GM18508 (cell line): ENCODE measurements at regions not wholly inside any gene's neighbourhood (a gene's known extent, or its start where the extent isn't known, plus 50 kb on each side); places are given as distances from the start of the nearest gene placed in this dataset.
A peak's percentile ranks its signal among the peaks of the same experiment; 100 is the strongest.
"Not testable (repeated sequence)": the region's sequence is repeated elsewhere in the genome, so short reads cannot be mapped to it uniquely, and the experiment has no call there.

Experiments
- ATAC-seq: cut with Tn5 transposase; IDR thresholded peaks from one replicate; pipeline ENCODE4 v1.9.1; 2021; ENCODE audit warnings: moderate number of reproducible peaks; ENCODE audit not compliant: insufficient read depth, unreplicated experiment

DNA sequence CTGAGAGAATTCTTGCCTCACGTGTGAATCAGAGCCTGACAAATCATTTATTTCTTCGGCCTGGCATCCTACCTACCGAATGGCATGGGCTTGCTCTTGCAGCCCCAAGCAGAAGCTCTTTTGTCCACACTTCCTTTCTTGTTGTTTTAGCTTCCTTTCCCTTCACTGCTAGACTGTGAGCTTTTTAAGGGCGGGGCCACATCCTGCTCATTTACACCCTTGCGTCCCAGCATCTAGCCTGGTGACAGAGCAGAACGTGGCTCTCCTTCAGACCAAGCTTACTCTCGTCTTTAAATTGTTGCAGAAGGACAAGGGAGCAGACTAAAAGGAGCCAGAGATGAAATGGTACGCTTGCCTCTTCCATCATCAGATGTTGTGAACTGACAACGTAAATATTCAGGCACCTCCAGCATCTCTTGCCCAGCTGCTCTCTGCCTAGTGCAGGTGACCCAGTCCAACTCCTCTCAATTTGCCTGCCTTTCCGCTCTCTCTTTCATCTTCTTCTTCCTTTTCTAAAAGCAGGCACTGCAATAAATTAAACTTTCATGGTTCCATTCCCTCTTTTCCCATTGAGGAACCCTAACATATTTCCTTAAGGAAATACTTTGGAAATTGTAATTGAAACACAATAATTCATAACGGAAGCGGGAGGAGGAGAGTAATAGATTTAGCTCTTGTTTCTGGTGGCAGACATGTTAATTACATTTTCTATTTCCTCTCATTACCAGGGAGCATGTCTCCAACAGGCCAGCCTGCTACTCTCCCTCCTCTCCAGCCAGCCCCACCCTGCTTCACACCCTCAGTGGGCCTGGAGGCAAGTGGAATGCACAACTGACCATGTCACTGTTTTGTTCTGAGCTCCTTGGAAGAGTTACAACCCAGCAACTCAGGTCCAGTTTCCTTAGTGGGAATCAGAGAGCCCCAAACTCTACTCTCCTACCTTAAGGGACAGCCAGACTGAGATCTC lies 228.1 kb upstream of the TRIB2 start:
- ATAC-seq, result no peak

- no peak for ATAC-seq
Measured at GRCh38 chr2:12490641-12491040, 226.1 kb upstream of the TRIB2 start.

GRCh38 chr2:12492360-12492759 lies 224.4 kb upstream of the TRIB2 start:
- not testable (repeated sequence) for ATAC-seq

- no peak for ATAC-seq
Measured at GRCh38 chr2:12493031-12493513, 223.7 kb upstream of the TRIB2 start.

DNA sequence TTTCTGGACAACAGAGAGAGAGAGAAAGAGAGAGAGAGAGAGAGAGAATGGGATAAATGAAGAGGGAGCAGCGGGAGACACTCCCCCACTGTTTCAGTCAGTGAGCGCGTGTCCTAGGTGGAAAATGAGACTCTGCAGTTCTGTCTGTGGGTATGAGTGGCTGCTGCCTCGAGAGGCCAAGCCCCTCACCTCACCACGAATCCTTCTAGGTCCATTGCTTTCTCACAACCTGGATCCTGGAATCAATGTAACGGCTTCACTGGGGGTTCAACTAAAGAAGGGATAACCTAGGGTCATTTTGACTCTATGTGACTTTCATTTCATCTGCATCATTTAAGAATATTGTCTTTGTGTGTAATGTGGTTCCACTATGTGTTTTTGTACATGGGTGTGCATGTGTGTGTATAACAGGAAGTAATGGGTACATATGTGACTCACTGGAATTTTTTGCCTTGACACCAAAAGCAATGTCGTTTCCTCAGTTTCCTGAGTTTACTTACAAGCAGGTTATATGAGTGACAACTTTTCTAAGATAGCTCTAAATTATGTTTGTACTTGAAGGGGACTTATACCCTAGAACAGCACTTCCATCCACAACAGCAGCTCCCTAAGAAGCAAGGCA lies 221.4 kb upstream of the TRIB2 start:
- no peak for ATAC-seq

GRCh38 chr2:12498286-12498685 lies 218.4 kb upstream of the TRIB2 start:
- no peak for ATAC-seq

DNA sequence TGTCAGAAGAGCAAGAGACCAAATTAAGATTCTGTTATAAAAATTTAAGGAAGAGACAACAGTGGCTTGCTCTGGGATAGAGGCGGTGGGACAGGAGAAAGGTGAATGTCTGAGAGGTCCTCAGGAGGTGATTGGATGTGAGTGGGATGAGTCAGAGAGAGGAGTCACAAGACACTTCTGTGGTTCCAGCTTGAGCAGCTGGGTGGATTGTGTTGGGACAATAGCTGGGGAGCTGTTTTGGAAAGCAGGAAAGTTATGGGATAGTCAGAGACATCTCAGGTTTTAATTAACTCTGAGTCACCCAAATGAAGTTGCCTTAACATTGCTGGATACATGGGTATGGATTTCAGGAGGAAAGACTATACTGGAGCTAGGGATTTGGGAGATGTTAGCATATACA lies 218.0 kb upstream of the TRIB2 start:
- no peak for ATAC-seq

GRCh38 chr2:12500899-12501298 lies 215.8 kb upstream of the TRIB2 start:
- no peak for ATAC-seq

DNA sequence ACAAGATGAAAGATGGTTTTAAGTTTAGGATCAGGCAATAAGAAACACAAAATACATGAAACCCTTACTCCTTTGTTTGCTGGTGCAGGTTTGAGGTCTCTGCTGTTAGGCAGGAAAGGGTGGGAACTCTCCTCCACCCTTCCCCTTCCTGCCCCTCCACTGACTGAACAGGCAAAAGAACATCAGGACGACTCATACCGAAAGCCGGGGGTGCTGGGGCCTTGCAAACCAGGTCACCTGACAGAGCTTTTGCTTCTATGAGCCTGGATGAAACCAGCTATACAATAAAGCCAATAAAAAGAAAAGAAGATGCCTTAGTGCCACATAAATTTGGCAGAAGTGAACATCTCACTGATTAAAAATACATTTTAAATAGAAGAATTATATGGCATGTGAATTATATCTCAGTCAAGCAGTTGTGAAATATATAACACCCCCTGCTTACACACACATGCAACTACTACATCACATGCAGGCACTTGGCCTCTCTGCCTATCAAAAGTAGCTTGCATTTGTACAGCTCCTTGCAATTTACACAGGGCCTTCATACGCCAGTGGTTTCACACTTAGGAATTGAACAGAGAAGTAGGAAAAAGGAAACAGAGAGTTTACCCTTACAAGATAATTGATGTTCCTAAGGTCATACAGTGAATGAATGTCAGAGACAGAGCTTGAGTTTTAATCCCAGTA lies 215.1 kb upstream of the TRIB2 start:
- ATAC-seq, result peak; percentile 76

- ATAC-seq, result no peak
Measured at GRCh38 chr2:12502759-12503158, 214.0 kb upstream of the TRIB2 start.

DNA sequence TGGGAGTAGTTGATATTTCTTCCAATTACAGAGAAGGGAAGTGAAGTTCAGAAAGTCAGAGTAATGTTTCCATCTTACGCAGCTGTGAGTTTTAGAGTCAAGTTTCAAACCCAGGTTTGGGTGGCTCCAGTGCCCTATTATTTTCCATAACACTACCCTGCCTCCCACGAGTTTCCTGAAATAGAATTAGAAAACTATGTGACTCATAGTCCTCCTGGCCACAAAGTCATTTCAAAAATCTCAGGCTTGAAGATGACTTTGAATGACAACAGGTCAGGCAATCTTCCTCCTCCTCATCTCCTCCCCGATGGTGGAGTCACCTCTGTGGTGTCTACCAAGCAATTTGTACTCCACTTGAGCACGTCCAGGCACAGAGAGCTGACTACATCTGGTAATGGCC lies 212.3 kb upstream of the TRIB2 start:
- ATAC-seq, result peak; percentile 32

DNA sequence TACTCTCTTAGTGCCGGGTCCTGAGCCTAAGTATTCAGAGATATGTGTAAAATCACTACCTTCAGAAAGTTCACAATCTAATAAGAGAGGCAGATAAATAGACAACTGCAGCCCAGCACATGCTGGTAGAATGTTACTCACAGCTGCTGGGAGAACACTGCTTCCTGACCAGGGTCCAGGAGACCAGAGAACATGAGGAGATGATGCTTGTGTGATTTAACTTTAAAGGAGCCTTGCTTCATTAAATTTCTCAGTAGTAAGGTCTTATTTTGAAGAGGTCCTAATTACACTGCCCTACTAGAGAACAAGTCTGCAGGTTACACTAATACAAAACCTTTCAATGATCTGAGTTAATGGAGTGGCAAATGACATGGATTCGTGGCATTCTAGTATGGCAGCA lies 209.9 kb upstream of the TRIB2 start:
- no peak for ATAC-seq

DNA sequence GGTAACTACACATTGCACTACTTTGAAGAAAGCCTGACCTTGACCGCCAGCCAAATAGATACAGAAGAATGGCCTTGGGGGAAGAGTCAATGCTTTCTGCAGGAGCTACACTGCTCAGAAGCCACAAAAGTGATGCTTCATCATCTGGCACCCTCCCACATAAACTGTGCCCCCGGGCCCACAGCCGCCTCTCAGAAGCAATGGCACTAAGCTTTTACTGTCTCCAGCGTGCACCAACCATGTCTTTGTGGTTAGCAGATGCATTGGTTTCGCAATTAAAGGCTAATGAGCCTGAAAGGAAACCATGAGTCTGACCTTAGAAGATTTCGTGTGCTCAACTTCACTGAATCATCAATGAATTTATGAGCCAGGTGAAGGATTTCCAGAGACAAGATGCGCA lies 209.4 kb upstream of the TRIB2 start:
- peak; percentile 66 for ATAC-seq

- no peak for ATAC-seq
Measured at GRCh38 chr2:12510070-12510469, 206.7 kb upstream of the TRIB2 start.

DNA sequence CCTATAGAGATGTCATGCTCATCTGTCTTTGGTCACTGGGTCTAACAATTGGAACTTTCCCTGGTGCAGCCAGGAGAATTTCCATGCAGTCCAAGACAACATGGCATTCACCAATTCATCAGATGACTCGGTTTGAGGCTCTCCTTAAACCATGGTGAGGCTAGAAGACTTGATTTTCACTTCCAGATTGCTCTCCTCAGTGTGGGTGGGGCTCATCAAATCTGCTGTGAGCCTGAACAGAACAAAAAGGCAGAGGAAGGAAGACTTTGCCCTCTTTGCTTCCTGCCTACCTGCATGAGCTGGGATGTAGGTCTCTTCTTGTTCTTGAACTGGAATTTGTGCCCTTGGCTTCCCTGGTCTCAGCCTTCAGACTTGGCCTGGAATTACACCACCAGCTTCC lies 203.4 kb upstream of the TRIB2 start:
- no peak for ATAC-seq

DNA sequence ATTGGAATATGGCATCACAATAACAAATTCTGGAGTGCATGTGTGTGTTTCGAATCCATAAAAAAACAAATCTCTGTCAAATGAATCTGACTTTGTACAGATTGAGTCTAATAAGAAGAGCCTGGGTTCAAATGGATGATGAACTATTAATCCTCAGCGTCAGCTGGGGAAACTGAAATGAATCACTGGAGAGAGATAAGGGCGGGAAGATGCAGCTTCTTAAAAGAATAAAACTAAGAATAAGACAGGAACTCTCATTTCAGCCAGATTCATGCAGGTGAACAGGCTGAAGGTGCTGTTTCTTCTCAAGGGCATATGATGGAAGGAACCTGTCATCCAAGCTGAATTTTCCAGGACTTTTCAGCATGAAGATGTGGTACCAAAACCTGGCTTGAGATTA lies 202.6 kb upstream of the TRIB2 start:
- no peak for ATAC-seq

GRCh38 chr2:12514631-12515437 lies 201.9 kb upstream of the TRIB2 start:
- no peak for ATAC-seq

- ATAC-seq, result no peak
Measured at GRCh38 chr2:12515871-12516270, 200.9 kb upstream of the TRIB2 start.

DNA sequence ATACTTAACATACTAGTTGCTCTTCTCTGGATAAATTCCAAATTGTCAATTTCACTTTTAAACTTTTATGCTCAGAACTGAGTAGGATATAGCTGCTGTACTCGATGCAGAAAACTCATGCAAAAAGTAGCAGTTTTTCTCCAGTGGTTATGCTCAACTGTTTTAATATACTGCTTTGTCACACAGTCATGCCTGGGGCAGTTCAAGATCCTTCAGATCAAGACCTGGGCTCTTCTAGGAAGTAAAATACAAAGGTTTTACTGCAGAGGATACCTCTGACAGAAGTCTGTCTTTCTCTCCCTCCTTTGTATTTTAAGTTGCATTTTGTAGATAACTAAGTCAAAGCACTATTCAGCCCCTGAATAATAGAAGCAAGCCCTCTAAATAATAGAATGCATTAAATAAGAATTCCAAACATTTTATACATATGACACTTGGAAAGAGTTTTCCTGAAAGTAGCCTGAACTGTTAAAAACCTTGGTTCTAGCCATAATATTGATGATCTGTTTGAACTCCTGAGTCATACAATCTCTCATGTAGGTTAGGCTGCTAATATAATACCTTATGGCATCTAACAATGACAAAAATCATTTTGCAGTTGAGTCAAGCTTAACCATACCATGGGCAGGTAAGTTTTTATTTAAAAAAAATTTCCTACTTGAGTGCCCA lies 183.3 kb upstream of the TRIB2 start:
- ATAC-seq, result no peak
